CD1c-positive myeloid dendritic cell (primary cell): ENCODE measurements at regions not wholly inside any gene's neighbourhood (a gene's known extent, or its start where the extent isn't known, plus 50 kb on each side); places are given as distances from the start of the nearest gene placed in this dataset.
"Not testable (repeated sequence)": the region's sequence is repeated elsewhere in the genome, so short reads cannot be mapped to it uniquely, and the experiment has no call there.

Experiments
- DNase-seq: peaks from one replicate; pipeline ENCODE4 v3.0.0-alpha.2; 2016; ENCODE audit errors: extremely low spot score

GRCh38 chr19:31881988-31882387 is 463.4 kb upstream of the ZNF507 start:
- no peak for DNase-seq

DNA sequence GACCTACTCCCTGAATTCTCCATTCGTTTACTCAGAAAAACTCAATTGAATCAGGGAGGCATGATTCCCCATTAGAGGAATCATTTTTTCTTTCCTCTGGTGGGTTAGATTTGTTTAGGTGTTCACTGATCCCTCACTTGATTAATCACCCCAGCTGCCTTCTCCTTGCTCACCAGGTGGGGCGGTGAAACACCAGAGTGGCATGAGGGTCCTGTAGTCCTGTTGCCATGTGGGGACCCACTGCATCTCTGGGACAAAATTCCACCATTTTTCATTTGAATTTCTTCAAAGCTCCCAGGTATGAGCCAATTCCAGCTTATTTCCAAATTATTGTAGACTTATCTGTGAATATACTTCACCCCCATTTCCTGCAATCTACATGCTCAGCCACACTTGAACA is 462.7 kb upstream of the ZNF507 start:
- DNase-seq, result no peak

- DNase-seq, result no peak
These were observed 462.0 kb upstream of the ZNF507 start for GRCh38 chr19:31883296-31883990.

DNA sequence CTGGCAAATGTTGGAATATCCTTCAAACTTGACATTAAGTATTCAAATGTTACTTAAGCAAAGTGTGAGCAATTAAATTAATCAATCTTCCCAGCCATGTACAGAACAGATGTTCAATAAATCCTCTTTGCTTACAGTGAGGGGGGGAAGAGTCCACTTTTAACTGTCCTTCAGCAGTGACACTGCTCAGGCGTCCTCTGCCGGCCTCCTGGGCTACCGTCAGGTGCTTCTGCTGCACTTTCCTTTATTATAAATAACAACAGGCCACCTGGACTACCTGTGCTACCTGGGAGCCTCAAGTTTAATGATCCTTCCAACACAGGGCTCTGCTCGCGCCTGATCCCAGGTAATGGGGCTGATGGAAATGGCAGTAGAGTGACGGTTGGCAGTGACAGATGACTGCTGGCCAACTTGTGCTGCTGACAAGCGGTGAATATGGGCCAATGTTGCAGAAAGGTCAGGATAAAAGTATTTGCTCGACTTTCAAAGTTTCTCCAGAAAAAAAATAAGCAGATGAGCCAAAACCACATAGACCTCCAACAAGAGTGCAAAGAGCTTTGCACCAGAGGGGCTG is 460.0 kb upstream of the ZNF507 start:
- no peak for DNase-seq

- DNase-seq, result no peak
These were observed 455.2 kb upstream of the ZNF507 start for GRCh38 chr19:31890230-31890629.

DNA sequence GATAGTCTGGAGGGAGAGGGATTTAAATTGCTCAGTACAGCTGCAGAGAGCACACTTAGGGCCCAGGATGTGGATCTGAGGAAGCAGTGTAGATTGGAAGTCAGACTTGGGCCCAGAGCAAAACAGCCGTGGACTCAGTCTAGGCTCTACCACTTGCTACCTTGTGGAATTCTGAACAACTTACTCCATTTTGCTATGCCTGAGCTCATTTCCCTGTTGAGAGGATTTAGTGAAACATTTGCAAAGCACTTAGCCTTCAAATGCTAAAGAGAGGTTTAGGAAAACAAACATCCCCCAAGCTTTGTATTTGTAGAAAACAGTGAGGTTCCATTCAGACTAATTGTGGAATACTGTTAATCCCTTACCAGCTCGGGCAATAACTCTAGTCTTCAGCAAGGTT is 453.4 kb upstream of the ZNF507 start:
- DNase-seq, result no peak

DNA sequence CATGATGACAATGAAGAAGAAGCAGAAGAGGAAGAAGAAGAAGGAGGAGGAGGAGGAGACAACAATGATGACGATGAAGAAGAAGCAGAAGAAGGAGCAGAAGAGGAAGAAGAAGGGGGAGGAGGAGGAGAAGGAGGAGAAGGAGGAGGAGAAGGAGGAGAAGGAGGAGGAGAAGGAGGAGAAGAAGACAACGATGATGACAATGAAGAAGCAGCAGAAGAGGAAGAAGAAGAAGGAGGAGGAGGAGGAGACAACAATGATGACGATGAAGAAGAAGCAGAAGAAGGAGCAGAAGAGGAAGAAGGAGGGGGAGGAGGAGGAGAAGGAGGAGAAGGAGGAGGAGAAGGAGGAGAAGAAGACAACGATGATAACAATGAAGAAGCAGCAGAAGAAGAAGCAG is 451.9 kb upstream of the ZNF507 start:
- DNase-seq, result not testable (repeated sequence)

DNA sequence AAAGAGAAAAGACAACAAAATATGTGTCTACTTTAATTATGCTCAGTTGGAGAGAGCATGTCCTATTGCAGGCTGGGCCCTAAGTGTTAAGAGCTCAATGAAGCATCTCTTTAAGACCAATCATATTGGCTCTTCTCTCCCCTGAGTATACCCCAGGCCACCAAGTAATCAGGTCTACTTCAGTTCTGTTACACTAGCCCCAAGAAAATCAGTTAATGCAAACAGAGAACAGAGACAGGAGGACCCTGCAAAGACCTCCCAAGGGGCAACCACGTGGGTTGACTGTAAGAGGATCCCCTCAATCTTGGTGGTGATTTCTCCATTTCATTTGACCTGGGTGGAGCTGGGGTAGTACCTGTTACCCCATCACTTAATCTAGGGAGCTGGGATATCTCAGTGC is 451.0 kb upstream of the ZNF507 start:
- no peak for DNase-seq

DNA sequence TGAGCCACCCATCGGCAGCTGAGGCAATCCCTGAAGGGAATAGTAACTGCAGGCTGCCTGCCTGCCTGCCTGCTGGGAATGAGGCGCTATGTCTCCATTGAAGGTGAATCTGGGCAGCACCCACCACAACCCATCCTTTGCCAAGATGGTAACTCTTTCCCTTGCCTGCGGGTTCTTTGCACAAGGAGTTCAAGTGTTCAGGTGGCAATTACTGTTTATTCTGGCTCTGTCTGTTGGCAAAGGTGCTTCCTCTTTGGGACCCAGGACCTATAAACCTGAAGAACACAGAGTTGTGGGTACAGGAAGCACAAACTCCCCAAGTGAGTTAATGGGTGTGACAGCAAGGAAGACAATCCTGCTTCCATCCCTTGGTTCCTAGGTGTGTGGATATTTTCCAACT is 448.1 kb upstream of the ZNF507 start:
- no peak for DNase-seq

DNA sequence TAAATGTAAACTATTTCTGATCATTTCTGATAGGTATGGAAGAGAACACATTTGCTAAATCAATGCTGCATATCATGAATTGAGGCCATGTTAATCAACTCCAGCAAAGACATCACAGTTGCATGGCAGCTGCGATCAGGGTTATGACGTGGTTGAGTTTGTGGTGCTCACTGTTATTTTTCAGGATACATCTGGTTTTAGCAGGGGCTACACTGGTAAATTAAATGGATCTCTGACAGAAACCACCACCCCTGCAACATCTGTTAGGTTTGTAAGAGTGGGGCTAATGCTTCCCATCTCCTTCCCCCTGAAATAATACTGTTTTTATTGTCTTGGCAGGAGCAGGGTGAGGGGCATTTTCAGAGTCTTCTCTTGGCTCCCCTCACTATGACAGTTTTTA is 444.4 kb upstream of the ZNF507 start:
- DNase-seq, result no peak

DNA sequence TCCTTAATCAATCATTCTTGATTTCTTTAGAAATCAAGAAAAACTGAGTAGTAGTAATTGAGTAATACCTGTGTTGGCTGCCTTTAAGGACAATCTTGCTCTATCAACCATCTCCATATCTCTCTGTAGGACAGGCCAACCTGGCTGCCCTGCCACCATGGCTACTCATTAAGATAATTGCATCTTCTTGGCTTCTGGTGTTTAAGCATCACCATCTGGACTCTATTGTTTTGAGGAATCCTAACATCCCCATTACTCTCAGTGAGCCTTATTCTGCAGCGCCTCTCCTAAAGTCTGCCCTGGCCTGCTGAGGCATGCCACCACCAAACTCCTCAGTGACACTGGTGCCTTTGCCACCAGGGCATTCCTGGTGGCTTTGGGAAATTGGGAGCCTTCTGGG is 442.6 kb upstream of the ZNF507 start:
- DNase-seq, result no peak

DNA sequence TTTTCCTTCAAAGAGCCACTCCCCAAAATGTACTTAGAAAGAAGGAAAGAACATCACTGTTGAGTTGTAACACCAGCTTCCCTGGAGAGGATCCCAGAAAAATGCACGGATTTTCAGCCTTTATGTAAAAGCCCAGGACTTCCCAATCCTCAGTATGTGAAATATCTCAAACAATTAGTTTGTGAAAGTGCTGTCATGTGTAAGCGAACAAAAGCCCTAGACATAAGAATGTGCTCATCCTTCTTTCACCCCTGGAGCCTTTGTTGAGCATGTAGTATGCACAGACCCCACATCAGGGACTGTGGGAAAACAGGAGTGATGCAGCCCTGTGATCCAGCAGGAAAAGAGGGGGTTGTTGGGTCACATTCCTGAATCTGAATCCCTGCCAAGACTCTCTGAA is 441.4 kb upstream of the ZNF507 start:
- DNase-seq, result no peak

DNA sequence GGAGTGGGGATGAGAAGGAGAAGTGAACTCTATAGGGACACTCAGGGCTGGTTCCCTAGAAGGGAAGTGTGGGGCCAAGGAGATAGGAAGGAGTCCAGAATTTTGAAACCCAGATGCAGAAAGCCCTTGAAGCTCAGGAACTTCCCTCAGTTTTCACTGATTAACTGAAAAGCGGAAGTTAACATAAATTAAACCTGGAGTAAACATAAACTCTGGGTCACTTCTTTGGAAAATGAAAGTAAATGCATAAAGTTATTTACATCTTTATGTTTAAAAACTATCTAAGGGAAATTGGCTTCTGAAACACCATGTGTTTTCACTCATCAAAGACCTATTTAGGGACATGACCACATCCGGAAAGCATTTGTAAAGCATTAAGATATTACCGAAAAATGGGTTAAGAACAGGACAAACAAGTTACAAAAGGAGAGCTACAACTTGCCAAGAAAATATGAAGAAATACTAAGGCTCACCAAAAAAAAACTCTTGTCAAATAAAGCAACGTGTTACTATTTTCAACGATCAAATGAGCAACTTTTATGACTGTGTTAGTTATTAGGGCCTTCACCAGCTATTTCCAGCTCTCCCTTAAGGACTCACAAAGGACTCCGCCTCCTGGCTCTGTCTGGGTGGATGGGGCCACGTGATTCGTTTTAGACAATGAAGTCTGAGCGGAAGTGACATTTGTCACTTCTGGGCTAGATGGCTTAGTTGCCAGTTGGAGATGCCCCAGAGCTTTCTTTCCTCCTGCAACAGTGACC is 439.1 kb upstream of the ZNF507 start:
- peak; percentile 28 for DNase-seq

DNA sequence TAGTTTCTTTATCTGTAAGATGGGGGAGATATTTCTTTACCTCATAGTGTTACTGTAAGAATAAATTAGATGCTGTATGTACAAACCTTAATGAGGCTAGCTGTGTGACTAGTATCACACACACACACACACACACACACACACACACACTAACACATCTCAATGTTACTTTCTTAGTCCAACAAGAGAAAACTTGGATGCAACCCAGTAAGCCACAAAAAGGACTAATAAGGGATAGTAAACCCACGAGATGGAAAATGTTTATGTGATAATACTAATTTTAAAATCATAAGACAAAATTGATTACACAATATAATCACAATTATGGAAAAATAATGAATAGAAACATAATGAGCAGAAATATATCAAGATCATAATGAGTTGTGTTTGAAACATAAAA is 437.7 kb upstream of the ZNF507 start:
- DNase-seq, result no peak

- DNase-seq, result no peak
These were observed 437.3 kb upstream of the ZNF507 start for GRCh38 chr19:31908080-31908479.

DNA sequence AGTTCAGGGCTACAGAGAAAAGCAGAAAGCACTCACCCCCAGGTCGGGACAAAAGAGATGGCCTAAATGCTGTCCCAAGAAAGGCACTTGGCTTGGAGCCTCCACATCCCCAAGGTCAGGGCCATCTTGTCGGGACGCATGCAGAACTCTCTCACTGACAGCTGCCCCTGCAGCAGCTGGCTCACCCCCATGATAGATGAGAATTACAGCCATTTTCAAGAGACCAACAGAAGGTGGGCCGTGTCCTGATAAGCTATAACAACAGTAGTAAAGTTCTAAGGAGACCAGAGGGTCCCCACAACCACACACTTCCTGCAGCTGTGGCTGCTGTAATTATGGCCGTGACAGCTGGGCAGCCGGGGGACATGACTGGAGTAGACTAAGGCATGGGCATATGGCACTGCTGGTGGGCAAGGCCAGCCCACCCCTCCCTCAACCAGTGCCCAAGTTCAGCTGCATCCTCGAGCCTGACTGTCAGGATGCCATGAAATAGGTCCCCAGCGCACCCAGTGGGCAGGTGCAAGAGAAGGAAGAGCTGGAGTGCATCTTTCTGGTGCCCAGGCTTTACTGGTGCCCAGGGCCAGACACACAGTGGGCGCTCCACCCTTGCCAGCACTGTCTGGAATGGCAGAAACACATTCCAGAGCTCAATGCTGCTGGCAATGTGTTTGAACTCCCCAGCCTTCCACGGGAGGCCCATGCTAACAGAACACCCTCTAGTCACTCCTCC is 436.7 kb upstream of the ZNF507 start:
- DNase-seq, result no peak

- DNase-seq, result no peak
These were observed 435.2 kb upstream of the ZNF507 start for GRCh38 chr19:31910224-31910623.

DNA sequence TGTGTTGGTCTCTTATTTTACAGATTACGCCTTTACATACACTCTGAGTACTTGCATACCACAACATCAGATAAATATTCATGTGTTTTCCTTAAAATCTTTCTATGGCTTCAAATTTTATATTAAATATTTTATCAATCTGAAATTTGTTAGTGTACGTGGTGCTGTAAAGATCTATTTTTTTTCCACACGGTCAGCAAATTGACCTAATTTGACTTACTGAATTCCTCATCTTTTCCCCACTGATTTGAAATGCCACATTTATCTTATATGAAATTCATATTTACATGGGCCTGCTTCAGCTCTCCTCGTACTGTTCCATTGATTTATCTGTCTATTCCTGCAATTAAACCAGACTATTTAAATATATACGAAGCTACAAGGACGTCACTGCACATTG is 433.8 kb upstream of the ZNF507 start:
- DNase-seq, result no peak

GRCh38 chr19:31913103-31913661 is 432.2 kb upstream of the ZNF507 start:
- DNase-seq, result no peak

- DNase-seq, result no peak
These were observed 415.0 kb upstream of the ZNF507 start for GRCh38 chr19:31930401-31930800.

DNA sequence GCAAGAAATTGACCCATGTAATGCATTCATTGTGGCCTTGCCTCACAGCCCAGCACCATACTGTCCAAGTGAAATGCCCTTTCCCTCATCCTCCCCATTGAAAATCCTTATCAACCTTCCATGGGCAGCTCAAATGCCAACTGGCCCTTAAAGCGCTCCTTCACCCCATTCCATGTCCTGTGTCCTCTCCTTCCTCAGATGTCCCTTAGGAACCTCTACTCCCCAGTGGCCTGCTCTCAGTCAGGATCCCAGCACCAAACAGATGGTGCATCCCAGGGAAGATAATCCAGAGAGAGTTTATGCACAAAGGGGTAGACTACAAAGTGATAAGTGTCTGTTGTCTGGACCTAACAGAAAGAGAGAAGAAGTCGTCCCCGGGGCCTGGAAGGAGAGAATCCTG is 407.4 kb upstream of the ZNF507 start:
- DNase-seq, result no peak

DNA sequence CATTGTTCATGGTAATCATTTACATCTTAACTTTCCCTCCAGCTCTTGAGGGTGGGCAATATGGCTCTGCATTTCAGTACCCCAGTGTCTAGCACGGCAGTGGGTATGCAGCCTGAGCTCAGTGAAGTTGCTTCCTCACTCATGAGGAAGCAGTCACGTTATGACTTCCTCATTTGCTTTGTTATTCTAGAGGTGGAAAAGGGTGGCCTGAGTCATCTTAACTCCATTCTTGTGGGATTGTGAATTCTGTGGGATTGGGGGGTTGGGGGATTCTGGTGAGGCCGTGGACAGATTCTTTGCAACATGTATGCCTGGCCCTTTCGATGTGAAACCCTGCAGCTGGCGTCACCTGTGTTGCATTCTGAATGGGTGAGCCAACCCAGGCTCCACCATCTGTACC is 406.7 kb upstream of the ZNF507 start:
- peak; percentile 13 for DNase-seq
